ENCODE measurements at regions not wholly inside any gene's neighbourhood (a gene's known extent, or its start where the extent isn't known, plus 50 kb on each side); places are given as distances from the start of the nearest gene placed in this dataset.
"Not testable (repeated sequence)": the region's sequence is repeated elsewhere in the genome, so short reads cannot be mapped to it uniquely, and the experiment has no call there.

GRCh38 chr20:10113746-10114145, 79.0 kb downstream of the ANKEF1 start:
- intact Hi-C loops (cut with micrococcal nuclease), result no loop called here

DNA sequence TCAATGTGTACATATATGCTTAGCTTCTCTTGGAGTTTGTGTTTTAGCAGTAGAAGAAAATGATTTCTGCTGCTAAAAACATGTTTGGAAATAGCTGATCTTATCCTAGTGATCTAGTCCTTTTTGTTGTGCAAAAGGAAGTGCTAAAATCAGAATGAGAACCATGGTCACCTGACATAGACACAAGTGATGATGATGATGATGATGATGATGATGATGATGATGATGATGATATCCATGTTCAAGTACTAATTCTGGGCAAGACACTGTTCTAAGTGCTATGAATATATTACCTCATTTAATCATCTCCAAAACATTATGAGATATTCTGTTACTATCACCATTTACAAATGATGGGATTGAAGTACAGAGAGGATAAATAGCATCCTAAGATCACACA, 79.8 kb downstream of the ANKEF1 start:
- Mint-ChIP-seq H3K4me1 (ENCODE audit: insufficient read depth, unreplicated experiment) (peaks cover 8% of the 10 kb centered on the region), H3K27ac (ENCODE audit: low read depth, unreplicated experiment) (no peak overlapping the region), H3K36me3 (ENCODE audit: insufficient read depth, unreplicated experiment) (no peaks in the 10 kb centered on the region), H3K9me3 (ENCODE audit: unreplicated experiment) (no peaks in the 10 kb centered on the region), H3K4me3 (ENCODE audit: unreplicated experiment) (no peak overlapping the region), H3K27me3 (ENCODE audit: insufficient read depth, unreplicated experiment) (no peaks in the 10 kb centered on the region)
- ChIA-PET POLR2A (interaction anchor here (0.9 kb wide), 1 partner anchor 44 kb away, joined by 3 read pairs; no protein-coding TSS in a partner anchor), CTCF (interaction anchor here (0.6 to 8.1 kb wide), 8 partner anchors 12 to 755 kb away, joined by 3 to 63 read pairs (median 4); no protein-coding TSS in a partner anchor)
- BruUV-seq (replicated peaks), result no TSS peak
- intact Hi-C loops (cut with micrococcal nuclease), result no loop called here
- DNase-seq (ENCODE audit: unreplicated experiment), result no peak
- TF ChIP-seq CTCF (IDR thresholded peaks at IDR 0.05; ENCODE audit: unreplicated experiment), result no peak

More at GRCh38 chr20:10113746-10114145, 79.0 kb downstream of the ANKEF1 start:
- Mint-ChIP-seq H3K27ac (ENCODE audit: low read depth, unreplicated experiment) (no peak overlapping the region), H3K36me3 (ENCODE audit: insufficient read depth, unreplicated experiment) (no peaks in the 10 kb centered on the region), H3K9me3 (ENCODE audit: unreplicated experiment) (no peaks in the 10 kb centered on the region), H3K4me1 (ENCODE audit: insufficient read depth, unreplicated experiment) (peaks cover 8% of the 10 kb centered on the region), H3K27me3 (ENCODE audit: insufficient read depth, unreplicated experiment) (no peaks in the 10 kb centered on the region), H3K4me3 (ENCODE audit: unreplicated experiment) (no peak overlapping the region)
- ChIA-PET CTCF (interaction anchor here (0.6 to 8.1 kb wide), 7 partner anchors 11 to 321 kb away, joined by 3 to 63 read pairs (median 3); no protein-coding TSS in a partner anchor), POLR2A (no interaction called here)
- peak; percentile 48 for DNase-seq (ENCODE audit: unreplicated experiment)
- BruUV-seq (replicated peaks), result no TSS peak
- TF ChIP-seq CTCF (IDR thresholded peaks at IDR 0.05; ENCODE audit: unreplicated experiment), result no peak

DNA sequence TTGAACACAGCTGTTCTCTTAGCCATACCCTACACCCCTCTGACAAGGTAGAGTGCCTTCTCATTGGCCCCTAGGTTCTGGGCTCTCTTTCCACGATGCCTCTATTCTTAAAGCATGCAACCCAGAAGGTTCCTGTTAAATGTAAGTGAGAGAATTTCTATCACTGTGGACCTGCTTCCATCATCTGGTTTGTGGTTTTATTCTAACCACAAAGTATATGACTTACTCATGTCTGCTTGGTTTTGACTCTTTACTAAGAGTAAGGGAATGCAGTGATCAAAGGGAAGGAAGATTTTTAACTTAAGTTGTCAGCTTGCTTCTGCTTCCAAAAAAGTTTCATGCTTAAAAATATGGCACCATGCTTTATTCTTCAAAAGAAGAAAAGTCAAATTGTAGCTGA, 80.2 kb downstream of the ANKEF1 start:
- H3K36me3 Mint-ChIP-seq (ENCODE audit: insufficient read depth, unreplicated experiment), result no peaks in the 10 kb centered on the region
- CTCF ChIA-PET, result interaction anchor here (0.6 to 8.1 kb wide), 5 partner anchors 12 to 755 kb away, joined by 3 to 63 read pairs (median 4); no protein-coding TSS in a partner anchor
- no peaks in the 10 kb centered on the region for H3K27me3 Mint-ChIP-seq (ENCODE audit: insufficient read depth, unreplicated experiment)
- no peaks in the 10 kb centered on the region for H3K9me3 Mint-ChIP-seq (ENCODE audit: unreplicated experiment)
- H3K4me1 Mint-ChIP-seq (ENCODE audit: insufficient read depth, unreplicated experiment), result peaks cover 8% of the 10 kb centered on the region
- TF ChIP-seq CTCF (IDR thresholded peaks at IDR 0.05; ENCODE audit: unreplicated experiment), result no peak
- intact Hi-C loops (cut with micrococcal nuclease), result loop anchor here (1.0 kb wide), 2 partner anchors 104 to 130 kb away; no protein-coding TSS in a partner anchor
- DNase-seq (ENCODE audit: unreplicated experiment), result peak; percentile 40
- no TSS peak for BruUV-seq (replicated peaks)
- H3K27ac Mint-ChIP-seq (ENCODE audit: low read depth, unreplicated experiment), result no peak overlapping the region
- H3K4me3 Mint-ChIP-seq (ENCODE audit: unreplicated experiment), result no peak overlapping the region
- POLR2A ChIA-PET, result interaction anchor here (0.9 kb wide), 1 partner anchor 44 kb away, joined by 3 read pairs; no protein-coding TSS in a partner anchor

DNA sequence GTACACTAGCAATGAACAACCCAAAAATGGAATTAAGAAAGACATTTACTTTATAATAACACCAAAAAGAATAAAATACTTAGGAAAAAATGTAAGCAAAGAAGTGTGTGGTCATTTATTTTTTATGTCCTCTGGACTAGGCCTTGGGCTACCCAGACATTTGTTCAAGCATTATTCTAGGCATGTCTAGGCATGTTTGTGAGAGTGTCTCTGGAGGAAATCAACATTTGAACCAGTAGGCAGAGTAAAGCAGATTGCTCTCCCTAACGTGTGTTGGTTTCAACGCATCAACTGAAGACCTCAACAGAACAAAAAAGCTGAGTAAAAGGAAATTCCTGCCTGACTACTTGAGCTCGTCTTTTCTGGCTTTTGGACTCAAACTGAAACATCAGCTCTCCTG, 84.5 kb downstream of the ANKEF1 start:
- H3K4me1 Mint-ChIP-seq (ENCODE audit: insufficient read depth, unreplicated experiment), result peaks cover 8% of the 10 kb centered on the region
- no TSS peak for BruUV-seq (replicated peaks)
- no peak for TF ChIP-seq CTCF (IDR thresholded peaks at IDR 0.05; ENCODE audit: unreplicated experiment)
- ChIA-PET POLR2A (interaction anchor here (0.7 to 2.4 kb wide), 5 partner anchors 9 to 314 kb away, joined by 3 to 6 read pairs (median 3); partner anchors contain the start of gene MKKS), CTCF (interaction anchor here (0.6 to 2.1 kb wide), 6 partner anchors 28 to 1680 kb away, joined by 3 to 23 read pairs (median 3); no protein-coding TSS in a partner anchor)
- no peaks in the 10 kb centered on the region for H3K36me3 Mint-ChIP-seq (ENCODE audit: insufficient read depth, unreplicated experiment)
- peak overlapping the region; percentile 39 for H3K27ac Mint-ChIP-seq (ENCODE audit: low read depth, unreplicated experiment)
- DNase-seq (ENCODE audit: unreplicated experiment), result peak; percentile 17
- no peaks in the 10 kb centered on the region for H3K27me3 Mint-ChIP-seq (ENCODE audit: insufficient read depth, unreplicated experiment)
- intact Hi-C loops (cut with micrococcal nuclease), result no loop called here
- peaks cover 8% of the 10 kb centered on the region for H3K9me3 Mint-ChIP-seq (ENCODE audit: unreplicated experiment)
- H3K4me3 Mint-ChIP-seq (ENCODE audit: unreplicated experiment), result no peak overlapping the region

DNA sequence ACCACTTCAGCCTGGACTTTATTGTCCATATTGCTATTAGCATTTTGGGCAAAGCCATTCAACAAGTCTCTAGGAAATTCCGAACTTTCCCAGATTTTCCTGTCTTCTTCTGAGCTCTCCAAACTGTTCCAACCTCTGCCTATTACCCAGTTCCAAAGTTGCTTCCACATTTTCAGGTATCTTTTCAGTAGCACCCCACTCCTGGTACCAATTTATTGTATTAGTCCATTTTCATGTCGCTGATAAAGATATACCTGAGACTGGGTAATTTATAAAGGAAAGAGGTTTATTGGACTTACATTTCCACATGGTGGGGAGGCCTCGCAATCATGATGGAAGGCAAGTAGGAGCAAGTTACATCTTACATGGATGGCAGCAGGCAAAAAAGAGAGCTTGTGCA, 90.1 kb downstream of the ANKEF1 start:
- Mint-ChIP-seq H3K9me3 (ENCODE audit: unreplicated experiment) (peaks cover 15% of the 10 kb centered on the region), H3K27me3 (ENCODE audit: insufficient read depth, unreplicated experiment) (peaks cover 16% of the 10 kb centered on the region)
- DNase-seq (ENCODE audit: unreplicated experiment); H3K4me1 Mint-ChIP-seq (ENCODE audit: insufficient read depth, unreplicated experiment); POLR2A ChIA-PET; H3K4me3 Mint-ChIP-seq (ENCODE audit: unreplicated experiment); intact Hi-C loops (cut with micrococcal nuclease); BruUV-seq (replicated peaks); H3K27ac Mint-ChIP-seq (ENCODE audit: low read depth, unreplicated experiment); H3K36me3 Mint-ChIP-seq (ENCODE audit: insufficient read depth, unreplicated experiment): not testable (repeated sequence)
- CTCF ChIA-PET, result interaction anchor here (0.6 to 0.7 kb wide), 3 partner anchors 157 to 396 kb away, joined by 3 read pairs; no protein-coding TSS in a partner anchor

Data from MCF 10A (cell line).